Activated naive CD4-positive, alpha-beta T cell treated with anti-CD3 and anti-CD28 coated beads, Interleukin-2, amount 50 U/mL, for 72 hours (primary cell): ENCODE measurements at regions not wholly inside any gene's neighbourhood (a gene's known extent, or its start where the extent isn't known, plus 50 kb on each side); places are given as distances from the start of the nearest gene placed in this dataset.
"Not testable (repeated sequence)": the region's sequence is repeated elsewhere in the genome, so short reads cannot be mapped to it uniquely, and the experiment has no call there.

Source experiments
- ATAC-seq, 2 donors: fragments of 150-1000 bp; cut with Tn5 transposase; 2 replicates each; pipeline ENCODE4 v1.10.0; 2021; ENCODE audit warnings: mild to moderate bottlenecking in 2 of 2, moderate library complexity in 2 of 2
- DNase-seq, 2 donors: peaks; one replicate each; pipeline ENCODE4 v3.0.0; 2021 to 2022; ENCODE audit warnings: low spot score in 2 of 2
- H3K27ac Mint-ChIP-seq, 2 donors: one replicate each; pipeline ENCODE4 v1.8.0; 2022; ENCODE audit warnings: mild to moderate bottlenecking in 2 of 2, mixed read lengths in 2 of 2
- H3K36me3 Mint-ChIP-seq, 2 donors: one replicate each; pipeline ENCODE4 v1.8.0; 2022; ENCODE audit warnings: mixed read lengths in 2 of 2
- H3K9me3 Mint-ChIP-seq, 2 donors: one replicate each; pipeline ENCODE4 v1.8.0; 2022; ENCODE audit warnings: mixed read lengths in 2 of 2

GRCh38 chr7:20083781-20084180 lies 133.4 kb downstream of the MACC1 start:
- Mint-ChIP-seq H3K27ac (no peak overlapping the region), H3K9me3 (peaks cover 0 to 7% of the 10 kb centered on the region in 2 donors), H3K36me3 (no peaks in the 10 kb centered on the region)
- no peak for DNase-seq
- peak in 1 of 2 donors; percentile 45 for ATAC-seq

GRCh38 chr7:20079080-20079479 lies 138.1 kb downstream of the MACC1 start:
- ATAC-seq (no peak), DNase-seq (no peak)
- no peaks in the 10 kb centered on the region for H3K36me3 Mint-ChIP-seq
- H3K9me3 Mint-ChIP-seq = peaks cover 0 to 4% of the 10 kb centered on the region in 2 donors
- H3K27ac Mint-ChIP-seq = no peak overlapping the region

DNA sequence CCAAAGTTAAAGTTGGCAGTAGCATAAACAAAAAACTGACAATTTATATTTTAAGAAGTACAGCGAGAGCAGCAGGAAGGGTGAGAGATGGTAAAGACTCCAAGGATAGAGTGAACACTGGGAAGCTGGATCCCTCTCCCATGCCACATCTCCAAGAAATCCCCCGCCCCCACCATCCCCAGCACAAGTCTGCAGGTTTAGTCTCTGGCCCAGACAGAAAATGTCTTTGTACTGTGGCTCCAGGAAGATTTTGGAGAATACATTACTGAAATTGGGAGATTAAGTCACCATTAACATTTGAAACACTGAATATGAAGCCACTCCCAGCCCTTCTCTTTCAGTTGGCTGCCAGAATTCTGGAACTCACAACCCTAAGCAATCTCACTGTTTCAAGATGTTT lies 140.3 kb downstream of the MACC1 start:
- ATAC-seq (no peak), DNase-seq (no peak)
- Mint-ChIP-seq H3K9me3 (peaks cover 0 to 5% of the 10 kb centered on the region in 2 donors), H3K36me3 (no peaks in the 10 kb centered on the region), H3K27ac (no peak overlapping the region)

DNA sequence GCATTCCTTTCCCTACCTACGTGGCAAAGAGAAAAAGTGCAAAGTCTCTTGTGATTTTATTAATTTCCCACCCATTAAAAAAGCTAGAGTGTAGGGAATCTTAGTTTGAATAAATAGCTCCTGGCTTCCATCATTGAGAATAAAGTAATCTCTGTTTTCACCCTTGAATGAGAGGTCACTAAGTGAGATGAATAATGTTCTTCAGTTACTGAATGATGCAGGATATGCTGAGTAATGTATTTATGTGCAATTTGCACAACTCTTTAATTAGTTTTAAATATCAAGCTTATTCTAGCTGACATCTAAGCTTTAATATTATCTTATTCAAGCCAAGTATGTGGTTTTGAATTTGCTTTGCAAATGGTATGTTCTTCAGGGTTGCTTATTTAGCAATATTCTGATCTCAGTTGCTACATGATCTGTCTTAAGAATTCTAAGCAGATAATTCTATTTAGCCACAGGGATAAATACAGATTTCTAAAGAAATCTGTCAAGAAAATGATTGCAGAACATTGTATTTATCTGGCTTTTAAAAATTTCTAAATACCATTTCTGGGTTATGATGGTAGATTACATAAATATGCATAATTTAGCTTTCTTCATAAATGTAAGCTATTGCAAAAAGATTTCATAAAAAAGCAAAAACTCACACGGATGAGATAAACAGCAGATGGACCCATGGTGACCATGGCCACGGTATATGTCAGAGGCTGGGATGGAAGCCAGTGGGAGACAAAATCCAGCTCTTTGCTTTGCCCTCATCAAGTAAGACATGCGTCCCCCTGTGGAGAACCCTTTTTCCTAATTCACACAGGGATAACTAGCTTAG lies 141.0 kb downstream of the MACC1 start:
- Mint-ChIP-seq H3K9me3 (peaks cover 0 to 5% of the 10 kb centered on the region in 2 donors), H3K36me3 (no peaks in the 10 kb centered on the region), H3K27ac (no peak overlapping the region)
- ATAC-seq = no peak
- DNase-seq = no peak

DNA sequence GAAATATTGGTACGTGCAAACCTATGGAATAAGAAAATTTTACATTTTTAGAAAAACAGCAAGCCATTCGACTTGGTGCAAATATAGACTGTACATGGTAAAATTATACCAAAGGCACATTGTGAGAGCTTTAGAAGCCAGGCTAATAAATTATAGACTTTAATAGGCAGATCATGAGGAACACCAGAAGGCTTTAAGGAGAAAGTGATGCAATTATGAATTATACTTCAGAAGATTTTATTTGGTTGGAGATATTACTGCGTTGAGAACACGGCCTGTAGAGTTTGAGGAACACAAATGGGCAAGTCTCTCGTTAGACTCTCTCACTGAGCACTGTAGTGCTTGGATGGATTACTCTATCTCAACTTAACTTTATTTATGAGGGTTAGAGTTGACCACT lies 141.7 kb downstream of the MACC1 start:
- Mint-ChIP-seq H3K27ac (no peak overlapping the region), H3K9me3 (peaks cover 0 to 9% of the 10 kb centered on the region in 2 donors), H3K36me3 (no peaks in the 10 kb centered on the region)
- ATAC-seq (no peak), DNase-seq (no peak)

GRCh38 chr7:20068004-20068403 lies 149.2 kb downstream of the MACC1 start:
- not testable (repeated sequence) for ATAC-seq, DNase-seq, H3K27ac Mint-ChIP-seq, H3K36me3 Mint-ChIP-seq
- H3K9me3 Mint-ChIP-seq = peaks cover 8 to 11% of the 10 kb centered on the region in 2 donors

DNA sequence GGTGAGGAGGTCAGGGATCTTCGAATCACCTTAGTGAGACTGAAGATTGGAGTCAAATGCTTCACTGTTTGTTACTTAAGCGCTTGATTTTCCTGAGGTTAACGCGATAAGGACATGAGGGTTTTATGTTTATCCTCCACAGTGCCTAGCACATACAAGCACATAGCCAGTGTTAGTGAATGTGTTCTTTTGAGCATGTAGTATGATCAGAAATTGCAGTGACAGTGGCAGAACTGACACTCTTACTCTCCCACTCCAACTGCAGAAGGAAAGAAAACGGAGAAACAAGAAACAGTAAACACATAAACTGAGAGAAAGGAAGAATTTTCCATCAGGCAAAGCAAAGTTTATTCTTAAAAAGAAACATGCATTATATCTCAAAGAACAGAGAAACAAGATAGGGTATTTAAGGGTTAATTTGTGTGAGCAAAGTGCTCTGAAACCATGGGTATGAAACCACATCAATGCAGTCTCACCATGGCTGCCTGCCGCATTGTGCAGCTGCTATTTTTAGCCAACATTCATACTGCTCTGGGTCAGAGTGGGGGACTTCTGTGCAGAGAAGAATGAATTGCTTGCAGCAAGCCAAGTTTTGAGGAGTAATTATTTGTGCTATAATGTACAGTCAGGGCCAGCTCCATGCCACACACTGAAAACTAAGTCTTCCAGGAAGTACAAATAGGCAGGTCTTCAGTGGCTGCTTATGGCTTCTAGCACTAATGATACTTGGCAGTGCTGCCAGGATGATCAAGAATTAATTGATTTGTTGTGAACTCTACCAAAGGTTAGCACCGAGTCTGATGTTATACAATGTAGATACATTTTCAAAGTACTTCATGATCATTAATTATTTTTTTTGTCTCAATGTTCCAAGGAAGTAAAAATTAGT lies 152.0 kb downstream of the MACC1 start:
- ATAC-seq (peak; percentile 59 to 64), DNase-seq (no peak)
- no peaks in the 10 kb centered on the region for H3K36me3 Mint-ChIP-seq
- H3K27ac Mint-ChIP-seq = no peak overlapping the region
- peaks cover 5 to 8% of the 10 kb centered on the region in 2 donors for H3K9me3 Mint-ChIP-seq

DNA sequence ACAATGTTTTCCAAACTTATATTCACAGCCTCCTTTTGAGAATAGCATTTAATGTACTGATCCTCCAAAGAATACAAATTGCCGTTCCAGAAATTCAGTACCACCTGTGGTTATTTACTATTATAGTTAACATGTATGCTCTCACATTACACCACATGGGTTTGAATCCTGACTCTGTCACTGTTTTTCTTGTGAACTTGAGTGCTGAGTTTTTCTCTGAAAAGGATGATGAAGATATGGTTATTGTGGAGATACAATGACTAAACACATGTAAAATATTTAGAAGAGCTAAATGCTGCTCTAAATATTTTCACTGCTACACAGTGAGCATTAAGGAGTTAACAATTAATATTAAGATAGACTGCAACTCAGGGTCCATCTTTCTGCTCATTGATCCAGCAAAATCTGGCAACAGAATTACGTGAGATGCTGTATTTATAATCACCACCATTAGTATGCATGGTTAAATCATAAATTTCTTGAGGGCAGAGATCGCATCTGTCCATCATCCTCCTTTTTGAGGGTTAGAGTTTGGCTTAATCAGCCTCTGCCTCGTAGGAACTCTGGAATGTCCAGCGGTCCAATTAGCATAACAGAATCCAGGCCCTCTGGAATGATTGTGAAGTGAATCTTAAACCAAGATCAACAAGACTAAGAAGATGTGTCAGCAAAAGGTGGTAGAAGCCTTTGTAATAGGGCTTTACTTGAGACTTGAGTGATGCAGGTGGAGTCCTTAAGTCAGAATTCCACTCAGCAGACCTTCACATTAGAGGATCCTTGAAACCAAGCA lies 152.8 kb downstream of the MACC1 start:
- Mint-ChIP-seq H3K36me3 (no peaks in the 10 kb centered on the region), H3K27ac (no peak overlapping the region), H3K9me3 (peaks cover 4 to 5% of the 10 kb centered on the region in 2 donors)
- DNase-seq (no peak), ATAC-seq (no peak)

DNA sequence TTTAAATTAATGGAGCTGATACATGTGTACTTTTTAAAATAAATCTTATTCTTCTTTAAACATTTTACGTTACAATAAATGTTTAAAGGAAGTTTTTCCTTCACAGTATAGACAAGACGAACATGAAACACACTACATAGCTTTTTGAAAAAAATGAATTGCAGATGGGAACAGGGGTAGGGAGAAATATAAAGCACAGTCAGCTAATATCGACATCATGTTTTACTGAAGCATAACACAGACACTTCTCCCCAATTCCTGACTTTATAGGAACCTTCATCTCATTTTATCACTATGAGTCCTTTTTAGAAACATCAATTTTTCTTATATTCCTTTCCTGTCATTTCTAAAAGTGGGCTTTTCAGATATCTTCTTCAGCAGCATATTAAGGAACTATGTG lies 153.5 kb downstream of the MACC1 start:
- H3K9me3 Mint-ChIP-seq = peaks cover 0 to 5% of the 10 kb centered on the region in 2 donors
- H3K36me3 Mint-ChIP-seq = no peaks in the 10 kb centered on the region
- ATAC-seq (no peak), DNase-seq (no peak)
- no peak overlapping the region for H3K27ac Mint-ChIP-seq

- no peak overlapping the region for H3K27ac Mint-ChIP-seq
- ATAC-seq = no peak
- no peak for DNase-seq
These were observed 154.3 kb downstream of the MACC1 start for GRCh38 chr7:20062932-20063331.

DNA sequence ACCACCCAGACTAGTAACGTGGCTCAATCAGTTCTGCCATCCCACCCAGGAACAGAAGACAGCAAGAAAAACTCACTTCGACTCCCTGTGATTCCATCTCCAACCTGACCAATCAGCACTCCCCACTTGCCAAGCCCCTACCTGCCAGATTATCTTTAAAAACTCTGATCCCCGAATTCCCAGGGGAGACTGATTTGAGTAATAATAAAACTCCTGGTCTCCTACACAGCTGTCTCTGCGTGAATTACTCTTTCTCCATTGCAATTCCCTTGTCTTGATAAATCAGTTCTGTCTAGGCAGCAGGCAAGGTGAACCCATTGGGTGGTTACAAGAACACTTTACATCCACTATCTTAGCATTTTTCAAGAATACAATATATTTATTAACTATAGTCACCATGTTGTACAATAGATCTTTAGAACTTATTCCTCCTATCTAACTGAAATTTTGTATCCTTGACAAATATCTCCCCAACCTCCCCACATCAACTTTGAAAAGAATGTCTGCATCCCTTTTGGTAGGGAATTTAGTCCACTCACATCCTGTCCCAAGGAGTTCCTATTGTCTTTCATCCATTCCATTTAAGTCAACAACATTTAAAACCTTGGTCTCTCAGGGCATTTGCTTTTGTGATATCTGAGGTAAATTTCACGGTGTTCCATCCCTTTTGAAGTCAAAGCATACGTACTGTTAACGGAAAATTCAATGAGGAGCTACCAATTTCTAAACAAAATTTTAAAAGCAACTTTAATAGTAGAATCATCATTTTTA lies 163.7 kb downstream of the MACC1 start:
- Mint-ChIP-seq H3K9me3 (peaks cover 9 to 11% of the 10 kb centered on the region in 2 donors), H3K36me3 (peaks cover 0 to 5% of the 10 kb centered on the region in 2 donors), H3K27ac (no peak overlapping the region)
- DNase-seq (no peak), ATAC-seq (no peak)

More at GRCh38 chr7:20062932-20063331, 154.3 kb downstream of the MACC1 start:
- H3K9me3 Mint-ChIP-seq = peaks cover 0 to 5% of the 10 kb centered on the region in 2 donors
- H3K36me3 Mint-ChIP-seq = no peaks in the 10 kb centered on the region

GRCh38 chr7:20050241-20050966 lies 166.8 kb downstream of the MACC1 start:
- Mint-ChIP-seq H3K27ac (no peak overlapping the region), H3K36me3 (peaks cover 0 to 5% of the 10 kb centered on the region in 2 donors), H3K9me3 (peaks cover 3 to 8% of the 10 kb centered on the region in 2 donors)
- ATAC-seq (no peak), DNase-seq (no peak)

DNA sequence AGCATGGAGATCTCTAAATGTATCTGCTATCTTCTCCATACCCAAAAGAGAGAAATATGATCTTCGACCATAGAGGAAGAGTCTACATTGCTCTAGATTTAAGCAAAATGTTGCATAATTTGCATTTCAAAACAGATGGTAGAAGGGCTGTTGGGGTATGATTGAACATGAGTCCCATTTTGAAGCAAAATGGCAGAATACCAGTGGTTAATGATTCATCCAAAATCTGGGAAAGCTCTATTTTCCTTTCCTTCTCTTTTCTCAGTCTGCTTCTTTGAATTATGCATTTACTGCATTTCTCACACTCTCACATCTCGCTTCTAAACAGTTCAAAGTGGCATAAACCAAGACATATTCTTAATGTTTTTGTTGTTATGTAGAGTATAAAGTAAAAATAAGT lies 178.5 kb downstream of the MACC1 start:
- Mint-ChIP-seq H3K27ac (no peak overlapping the region), H3K36me3 (no peaks in the 10 kb centered on the region), H3K9me3 (peaks cover 0 to 5% of the 10 kb centered on the region in 2 donors)
- no peak for DNase-seq
- no peak for ATAC-seq

DNA sequence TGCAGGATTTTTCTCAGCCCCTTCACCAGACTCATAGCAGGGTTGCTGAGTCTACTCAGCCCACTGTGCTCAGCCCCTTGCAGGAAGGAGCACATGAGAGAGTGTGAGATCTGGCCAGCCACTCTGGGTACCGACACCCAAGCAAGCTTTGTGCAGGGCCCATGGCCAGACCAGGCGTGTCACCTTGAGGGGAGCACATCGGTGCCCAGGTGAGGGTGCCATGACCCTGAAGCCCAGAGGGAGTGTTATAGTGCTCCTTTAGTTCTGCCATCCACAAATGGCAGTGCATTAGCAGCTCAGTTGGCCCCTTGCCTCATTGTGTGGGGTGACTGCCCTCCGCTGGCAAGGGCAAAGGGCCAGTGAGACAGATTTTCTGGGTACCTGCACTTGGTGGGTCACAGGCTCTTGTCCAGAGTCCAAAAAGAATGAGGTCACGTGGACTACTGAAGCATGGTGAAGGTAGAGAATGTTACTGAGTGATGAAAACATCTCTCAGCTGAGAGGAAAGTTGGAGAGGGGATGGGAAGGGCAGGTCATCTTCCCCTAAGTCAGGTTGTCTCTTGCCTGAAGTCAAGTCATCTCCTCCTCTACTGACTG lies 181.8 kb downstream of the MACC1 start:
- no peak overlapping the region for H3K27ac Mint-ChIP-seq
- H3K36me3 Mint-ChIP-seq = no peaks in the 10 kb centered on the region
- H3K9me3 Mint-ChIP-seq = peaks cover 0 to 5% of the 10 kb centered on the region in 2 donors
- DNase-seq = no peak
- no peak for ATAC-seq
